ENCODE measurements at regions not wholly inside any gene's neighbourhood (a gene's known extent, or its start where the extent isn't known, plus 50 kb on each side); places are given as distances from the start of the nearest gene placed in this dataset.

GRCh38 chr1:58949551-58950220 lies 165.8 kb upstream of the JUN start:
- H2BK15ac ChIP-seq (ENCODE audit: low read length): no peak overlapping the region
- no peak overlapping the region for H4K5ac ChIP-seq (ENCODE audit: insufficient read length, low read depth, low read length)
- H3K9ac ChIP-seq (replicated peaks in 1 of 4; ENCODE audit: extremely low read depth in 1 of 4, low read depth in 3 of 4, low read length in 3 of 4): no peak overlapping the region
- H2BK12ac ChIP-seq (ENCODE audit: low read depth, low read length): no peak overlapping the region
- TF ChIP-seq SP4 (IDR thresholded peaks at IDR 0.05; ENCODE audit: low read length) (no peak), SRF (IDR thresholded peaks at IDR 0.05; ENCODE audit: low read depth, low read length) (no peak), SIX5 (IDR thresholded peaks at IDR 0.05; ENCODE audit: low read depth, low read length) (no peak), CBX8 (IDR thresholded peaks at IDR 0.05; ENCODE audit: borderline replicate concordance, low read depth, low read length) (no peak), YY1 (IDR thresholded peaks at IDR 0.05; ENCODE audit: low read depth, low read length) (no peak), TCF12 (IDR thresholded peaks at IDR 0.05; ENCODE audit: low read depth, low read length) (no peak), BRCA1 (IDR thresholded peaks at IDR 0.05; ENCODE audit: low read depth, low read length) (no peak), ASH2L (IDR thresholded peaks at IDR 0.05; ENCODE audit: low read length) (no peak), SAP30 (IDR thresholded peaks at IDR 0.05; ENCODE audit: insufficient read depth, insufficient replicate concordance, low read length) (no peak), NANOG (IDR thresholded peaks at IDR 0.05; ENCODE audit: insufficient read depth, low read depth, low read length, poor library complexity, severe bottlenecking) (no peak), SUZ12 (IDR thresholded peaks at IDR 0.05; ENCODE audit: low read length) (no peak), EP300 (IDR thresholded peaks at IDR 0.05; ENCODE audit: borderline replicate concordance in 1 of 2, low read depth in 2 of 2, low read length in 2 of 2) (no peak)
- no peaks in the 10 kb centered on the region for H3K23me2 ChIP-seq (ENCODE audit: low read depth, low read length)
- H2AK5ac ChIP-seq (ENCODE audit: low read depth, low read length): no peak overlapping the region
- no peak overlapping the region for H3K4me2 ChIP-seq (ENCODE audit: insufficient read depth in 1 of 2, low read depth in 2 of 2, low read length in 2 of 2)
- H2BK20ac ChIP-seq (ENCODE audit: low read length): no peak overlapping the region
- H2BK120ac ChIP-seq (replicated peaks; ENCODE audit: low read depth, low read length): no peak overlapping the region
- H3K14ac ChIP-seq (ENCODE audit: insufficient read length): no peak overlapping the region
- no peaks in the 10 kb centered on the region for H3K79me1 ChIP-seq (ENCODE audit: low read depth, low read length)
- no peak overlapping the region for H3K18ac ChIP-seq (ENCODE audit: extremely low read depth, low read length)
- no peaks in the 10 kb centered on the region for H3K4me1 ChIP-seq (replicated peaks in 1 of 4; ENCODE audit: control insufficient read depth in 3 of 4, insufficient read depth in 4 of 4, low read length in 3 of 4)
- no peaks in the 10 kb centered on the region for H4K20me1 ChIP-seq (replicated peaks in 1 of 2; ENCODE audit: control insufficient read depth in 1 of 2, insufficient read depth in 2 of 2, low read length in 2 of 2)
- H3K9me3 ChIP-seq (ENCODE audit: insufficient read depth in 2 of 2, low read depth in 1 of 2, low read length in 1 of 2): no peaks in the 10 kb centered on the region
- no peaks in the 10 kb centered on the region for H3K79me2 ChIP-seq (ENCODE audit: control insufficient read depth in 1 of 2, insufficient read depth in 2 of 2, low read length in 2 of 2)
- no peak overlapping the region for H3K4ac ChIP-seq (replicated peaks; ENCODE audit: insufficient read length, low read depth, low read length)
- H3K36me3 ChIP-seq (ENCODE audit: control insufficient read depth in 2 of 4, insufficient read depth in 4 of 4, low read length in 3 of 4): no peaks in the 10 kb centered on the region
- H3K4me3 ChIP-seq (ENCODE audit: extremely low read depth in 1 of 4, insufficient read depth in 2 of 4, low read depth in 3 of 4, low read length in 4 of 4): no peak overlapping the region
- no peak for FAIRE-seq
- 98% methylated on average over 3 of the region's 3 CpGs; no CpG with 5 or more reads in 1 of the 2 experiments for WGBS, 2 experiments (ENCODE audit: extremely low coverage in 1 of 2, insufficient coverage in 1 of 2, insufficient read length in 1 of 2, insufficient replicate concordance in 2 of 2, low coverage in 1 of 2, low lambda C conversion rate in 2 of 2, missing lambda C conversion rate in 1 of 2)
- no peak overlapping the region for H2BK5ac ChIP-seq (ENCODE audit: low read depth, low read length)
- H3K23ac ChIP-seq (ENCODE audit: insufficient read length): no peak overlapping the region
- no peak overlapping the region for H4K91ac ChIP-seq (replicated peaks; ENCODE audit: insufficient read length, low read length)
- no peaks in the 10 kb centered on the region for H3K27me3 ChIP-seq (replicated peaks in 1 of 4; ENCODE audit: control insufficient read depth in 3 of 4, extremely low read depth in 1 of 4, insufficient read depth in 3 of 4, low read length in 3 of 4)
- no peak overlapping the region for H3K56ac ChIP-seq (replicated peaks; ENCODE audit: insufficient read length, low read depth, low read length)
- DNase-seq (ENCODE audit: low read depth in 1 of 2, low spot score in 2 of 2): no peak
- no peak overlapping the region for H2AFZ ChIP-seq (ENCODE audit: low read length)
- no peak overlapping the region for H3K27ac ChIP-seq (ENCODE audit: low read depth, low read length)
- ChIA-PET POLR2A (ENCODE audit: partially characterized antibody) (interaction anchor here (0.9 to 1.6 kb wide), 2 partner anchors 14 to 16 kb away, joined by 3 read pairs; no protein-coding TSS in a partner anchor), CTCF (ENCODE audit: partially characterized antibody) (interaction anchor here (0.6 to 2.4 kb wide), 14 partner anchors 9 to 810 kb away, joined by 3 to 11 read pairs (median 4); no protein-coding TSS in a partner anchor)
- H4K8ac ChIP-seq (ENCODE audit: extremely low read depth, insufficient read depth, low read length): no peak overlapping the region

All from H1 (cell line).